WTC11 (cell line): ENCODE measurements at regions not wholly inside any gene's neighbourhood (a gene's known extent, or its start where the extent isn't known, plus 50 kb on each side); places are given as distances from the start of the nearest gene placed in this dataset.

Experiments used
- ATAC-seq: fragments of 200-7000 bp; cut with Tn5 transposase; 2 replicates; pipeline ENCODE4 v1.10.0; 2021; ENCODE audit warnings: mild to moderate bottlenecking, moderate library complexity
- CTCF ChIA-PET: fragments of 300-600 bp; sonication (Branson Sonifier 250); formaldehyde crosslinking; loops from one replicate; lab custom pipeline; 2021; ENCODE audit warnings: antibody characterized with exemption; lab: Charles Lee
- POLR2A ChIA-PET: fragments of 350-600 bp; sonication (Branson Sonifier 250); formaldehyde crosslinking; loops from one replicate; lab custom pipeline; 2021; ENCODE audit warnings: antibody characterized with exemption; lab: Charles Lee
- DNase-seq: peaks from one replicate; pipeline ENCODE4 v3.0.0; 2021; ENCODE audit warnings: low spot score
- H3K27ac Mint-ChIP-seq: 2 replicates; pipeline ENCODE4 v1.8.0; 2021; ENCODE audit warnings: mixed read lengths
- H3K27me3 Mint-ChIP-seq: 2 replicates; pipeline ENCODE4 v1.8.0; 2021; ENCODE audit warnings: low read depth, mild to moderate bottlenecking, moderate library complexity, mixed read lengths
- H3K36me3 Mint-ChIP-seq: 2 replicates; pipeline ENCODE4 v1.8.0; 2021; ENCODE audit warnings: mixed read lengths
- H3K4me1 Mint-ChIP-seq: 2 replicates; pipeline ENCODE4 v1.8.0; 2022; ENCODE audit warnings: mixed read lengths
- H3K4me3 Mint-ChIP-seq: 2 replicates; pipeline ENCODE4 v1.8.0; 2021; ENCODE audit warnings: mild to moderate bottlenecking, moderate library complexity, mixed read lengths
- H3K9me3 Mint-ChIP-seq: 2 replicates; pipeline ENCODE4 v1.8.0; 2021; ENCODE audit warnings: mixed read lengths
- AR ChIP-seq: fragments of 250-450 bp; sonication (Bioruptor Pico); IDR thresholded peaks from 2 replicates; pipeline ENCODE4 v1.9.0; 2021; ENCODE audit warnings: mild to moderate bottlenecking
- ARID4B ChIP-seq: sonication (generic); formaldehyde crosslinking; IDR thresholded peaks from 2 replicates; pipeline ENCODE4 v1.8.0; 2023; ENCODE audit warnings: missing genetic modification reagents, mild to moderate bottlenecking, borderline replicate concordance
- CREB1 ChIP-seq: sonication (generic); formaldehyde crosslinking; IDR thresholded peaks from 2 replicates; pipeline ENCODE4 v1.8.0; 2023; ENCODE audit warnings: mild to moderate bottlenecking, missing genetic modification reagents
- CREM ChIP-seq: sonication (generic); formaldehyde crosslinking; IDR thresholded peaks from 2 replicates; pipeline ENCODE4 v1.8.1; 2022; ENCODE audit warnings: mild to moderate bottlenecking, missing genetic modification reagents, moderate library complexity
- E2F4 ChIP-seq: sonication (generic); formaldehyde crosslinking; IDR thresholded peaks from 2 replicates; pipeline ENCODE4 v1.8.1; 2022; ENCODE audit warnings: low read depth, mild to moderate bottlenecking, moderate library complexity, missing genetic modification reagents, borderline replicate concordance
- E2F5 ChIP-seq: sonication (generic); formaldehyde crosslinking; IDR thresholded peaks from 2 replicates; pipeline ENCODE4 v1.8.1; 2022; ENCODE audit warnings: mild to moderate bottlenecking, moderate library complexity, missing genetic modification reagents
- ELF4 ChIP-seq: sonication (generic); formaldehyde crosslinking; IDR thresholded peaks from 2 replicates; pipeline ENCODE4 v1.8.1; 2022; ENCODE audit warnings: low read depth, mild to moderate bottlenecking, moderate library complexity, missing genetic modification reagents
- FOXP1 ChIP-seq: sonication (generic); formaldehyde crosslinking; IDR thresholded peaks from 2 replicates; pipeline ENCODE4 v1.8.0; 2022; ENCODE audit warnings: missing genetic modification reagents, mild to moderate bottlenecking, moderate library complexity, borderline replicate concordance
- FOXP4 ChIP-seq: sonication (generic); formaldehyde crosslinking; IDR thresholded peaks from 2 replicates; pipeline ENCODE4 v1.8.0; 2022; ENCODE audit warnings: mild to moderate bottlenecking, missing genetic modification reagents
- GTF2I ChIP-seq: fragments of 250-450 bp; sonication (Bioruptor Pico); conservative IDR thresholded peaks from 2 replicates; pipeline ENCODE4 v1.4.0; 2021; ENCODE audit warnings: mild to moderate bottlenecking
- HMGXB4 ChIP-seq: sonication (generic); formaldehyde crosslinking; IDR thresholded peaks from 2 replicates; pipeline ENCODE4 v1.8.1; 2023; ENCODE audit warnings: mild to moderate bottlenecking, moderate library complexity, missing genetic modification reagents
- TCF7 ChIP-seq: sonication (generic); formaldehyde crosslinking; IDR thresholded peaks from 2 replicates; pipeline ENCODE4 v1.8.0; 2022; ENCODE audit warnings: mild to moderate bottlenecking, low read depth, missing genetic modification reagents, moderate library complexity
- TEAD1 ChIP-seq: sonication (generic); formaldehyde crosslinking; IDR thresholded peaks from 2 replicates; pipeline ENCODE4 v1.8.0; 2022; ENCODE audit warnings: mild to moderate bottlenecking, missing genetic modification reagents
- ZNF416 ChIP-seq: fragments of 250-450 bp; sonication (Bioruptor Pico); IDR thresholded peaks from 2 replicates; pipeline ENCODE4 v1.9.0; 2021; ENCODE audit warnings: mild to moderate bottlenecking, inconsistent platforms
- ZNF425 ChIP-seq: fragments of 250-450 bp; sonication (Bioruptor Pico); conservative IDR thresholded peaks from 2 replicates; pipeline ENCODE4 v1.9.0; 2021; ENCODE audit warnings: mild to moderate bottlenecking
- ZNF512 ChIP-seq: sonication (generic); formaldehyde crosslinking; IDR thresholded peaks from 2 replicates; pipeline ENCODE4 v1.8.1; 2022; ENCODE audit warnings: missing genetic modification reagents, borderline replicate concordance

GRCh38 chr7:86534641-86535040 lies 109.1 kb upstream of the GRM3 start (continued):
- TF ChIP-seq GTF2I (CRISPR knock-in tag) (no peak), HMGXB4 (no peak)

- no peaks in the 10 kb centered on the region for H3K27me3 Mint-ChIP-seq
- ATAC-seq = no peak
- ChIA-PET POLR2A (no interaction called here), CTCF (no interaction called here)
- no peak overlapping the region for H3K4me3 Mint-ChIP-seq
- no peaks in the 10 kb centered on the region for H3K4me1 Mint-ChIP-seq
- no peaks in the 10 kb centered on the region for H3K36me3 Mint-ChIP-seq
- H3K27ac Mint-ChIP-seq = no peak overlapping the region
- no peaks in the 10 kb centered on the region for H3K9me3 Mint-ChIP-seq
- no peak for DNase-seq
- no peak for TF ChIP-seq E2F4
- TF ChIP-seq TCF7 (CRISPR knock-in tag) = no peak
- no peak for TF ChIP-seq ZNF425 (CRISPR knock-in tag)
- no peak for TF ChIP-seq CREM (CRISPR knock-in tag)
- TF ChIP-seq ZNF512 (CRISPR knock-in tag) = no peak
- no peak for TF ChIP-seq CREB1
- TF ChIP-seq FOXP1 (CRISPR knock-in tag) = no peak
- no peak for TF ChIP-seq ARID4B (CRISPR knock-in tag)
- TF ChIP-seq ELF4 (CRISPR knock-in tag) = no peak
- no peak for TF ChIP-seq TEAD1 (CRISPR knock-in tag)
- TF ChIP-seq FOXP4 (CRISPR knock-in tag) = no peak
- TF ChIP-seq ZNF416 = no peak
- no peak for TF ChIP-seq AR (CRISPR knock-in tag)
- no peak for TF ChIP-seq GTF2I (CRISPR knock-in tag)
- no peak for TF ChIP-seq E2F5 (CRISPR knock-in tag)
These were observed 139.5 kb upstream of the GRM3 start for GRCh38 chr7:86504229-86504628.
